SK-N-MC (cell line): ENCODE measurements at regions not wholly inside any gene's neighbourhood (a gene's known extent, or its start where the extent isn't known, plus 50 kb on each side); places are given as distances from the start of the nearest gene placed in this dataset.

Experiments
- EZH2 ChIP-seq: fragments of 200-600 bp; sonication (generic); IDR thresholded peaks from one replicate; pipeline ENCODE4 v1.6.1; 2017; ENCODE audit warnings: antibody characterized with exemption
- POLR2AphosphoS5 ChIP-seq: IDR thresholded peaks from 2 replicates; pipeline ENCODE4 v1.6.1; 2012; ENCODE audit warnings: mild to moderate bottlenecking, low read depth, low read length, borderline replicate concordance

- no peak for TF ChIP-seq EZH2
- no peak for TF ChIP-seq POLR2AphosphoS5
Measured at GRCh38 chr5:33341351-33341750, 99.4 kb upstream of the TARS1 start.
